NOMO-1 (cell line): ENCODE measurements at regions not wholly inside any gene's neighbourhood (a gene's known extent, or its start where the extent isn't known, plus 50 kb on each side); places are given as distances from the start of the nearest gene placed in this dataset.
"Not testable (repeated sequence)": the region's sequence is repeated elsewhere in the genome, so short reads cannot be mapped to it uniquely, and the experiment has no call there.

Experiments used
- DNase-seq, 2 experiments: peaks; one replicate each; lab custom pipeline; 2025; ENCODE audit not compliant: unreplicated experiment in 2 of 2; lab: John Stamatoyannopoulos, UW

GRCh38 chr22:19658967-19659804, 55.1 kb upstream of the SEPTIN5 start:
- no peak for DNase-seq

GRCh38 chr22:19659805-19660345, 54.4 kb upstream of the SEPTIN5 start:
- DNase-seq: no peak

GRCh38 chr22:19660583-19660982, 53.7 kb upstream of the SEPTIN5 start:
- not testable (repeated sequence) for DNase-seq

GRCh38 chr22:19661156-19661555, 53.1 kb upstream of the SEPTIN5 start:
- DNase-seq: no peak

GRCh38 chr22:19662049-19662684, 52.1 kb upstream of the SEPTIN5 start:
- not testable (repeated sequence) for DNase-seq

- DNase-seq: no peak
Observed at GRCh38 chr22:19663286-19663815, 51.0 kb upstream of the SEPTIN5 start.

GRCh38 chr22:19663821-19664355, 50.4 kb upstream of the SEPTIN5 start:
- DNase-seq: no peak

- no peak for DNase-seq
Observed at GRCh38 chr22:19664406-19664805, 49.9 kb upstream of the SEPTIN5 start.
